K562 (cell line): ENCODE measurements at regions not wholly inside any gene's neighbourhood (a gene's known extent, or its start where the extent isn't known, plus 50 kb on each side); places are given as distances from the start of the nearest gene placed in this dataset.

Experiments used
- BCL6 ChIP-seq: fragments of 250-450 bp; sonication (Bioruptor Pico); IDR thresholded peaks from 2 replicates; pipeline ENCODE4 v1.4.0; 2020
- CBX1 ChIP-seq: sonication (generic); IDR thresholded peaks from 2 replicates; pipeline ENCODE4 v1.6.1; 2016; ENCODE audit warnings: antibody characterized with exemption, low read depth, mild to moderate bottlenecking
- CHD1 ChIP-seq: fragments of 200-600 bp; sonication (generic); IDR thresholded peaks from one replicate; pipeline ENCODE4 v1.6.1; 2012; ENCODE audit warnings: mild to moderate bottlenecking, moderate library complexity, low read length, inconsistent platforms
- CTCF ChIP-seq, 3 experiments: IDR thresholded peaks in 2 of 3; conservative IDR thresholded peaks in 1 of 3; 2 replicates each; pipeline ENCODE4 v1.5.1; 2011 to 2012; ENCODE audit warnings: low read length in 3 of 3, mild to moderate bottlenecking in 3 of 3, control low read depth in 2 of 3, improper control_type of control experiment in 1 of 3, inconsistent platforms in 1 of 3, low read depth in 1 of 3, mixed read lengths in 1 of 3, moderate library complexity in 1 of 3; ENCODE audit not compliant: insufficient read depth in 2 of 3
- FUS ChIP-seq: fragments of 200-400 bp; formaldehyde crosslinking; optimal IDR thresholded peaks from 2 replicates; pipeline ENCODE3; 2017; ENCODE audit warnings: low read depth, low read length
- HMBOX1 ChIP-seq: sonication (generic); IDR thresholded peaks from 2 replicates; pipeline ENCODE4 v1.6.1; 2016
- KDM2B ChIP-seq: fragments of 250-450 bp; sonication (Bioruptor Pico); IDR thresholded peaks from 2 replicates; pipeline ENCODE4 v1.8.0; 2021; ENCODE audit warnings: mild to moderate bottlenecking, moderate library complexity
- POLR2G ChIP-seq: fragments of 200-400 bp; formaldehyde crosslinking; IDR thresholded peaks from 2 replicates; pipeline ENCODE4 v1.6.1; 2017; ENCODE audit warnings: low read depth, mild to moderate bottlenecking, antibody characterized with exemption, low read length, moderate library complexity
- SPI1 ChIP-seq: IDR thresholded peaks from 2 replicates; pipeline ENCODE4 v1.6.1; 2011; ENCODE audit warnings: low read depth, low read length, control low read depth, borderline replicate concordance
- VEZF1 ChIP-seq: fragments of 200-800 bp; sonication (Bioruptor generic); IDR thresholded peaks from 2 replicates; pipeline ENCODE4 v1.6.1; 2017; ENCODE audit warnings: missing genetic modification characterization, missing compliant biosample characterization
- ZBTB17 ChIP-seq: fragments of 450-650 bp; formaldehyde crosslinking; IDR thresholded peaks from 2 replicates; pipeline ENCODE4 v1.4.0; 2020; ENCODE audit warnings: mild to moderate bottlenecking
- ZNF133 ChIP-seq: fragments of 250-450 bp; sonication (Bioruptor Pico); IDR thresholded peaks from 2 replicates; pipeline ENCODE4 v1.4.0; 2020; ENCODE audit warnings: mild to moderate bottlenecking
- ZNF589 ChIP-seq: fragments of 200-800 bp; sonication (Bioruptor generic); IDR thresholded peaks from 2 replicates; pipeline ENCODE4 v1.6.1; 2016; ENCODE audit warnings: low read depth, missing genetic modification characterization, missing compliant biosample characterization
- ZNF655 ChIP-seq: fragments of 250-450 bp; sonication (Bioruptor Pico); IDR thresholded peaks from 2 replicates; pipeline ENCODE4 v1.5.0; 2021
- TF ChIP-seq, protein P1 (sequence below): fragments of 250-450 bp; sonication (Bioruptor Pico); IDR thresholded peaks from 2 replicates; pipeline ENCODE4 v1.4.0; 2020; ENCODE audit warnings: mild to moderate bottlenecking, moderate library complexity
- TF ChIP-seq, protein P2 (sequence below): sonication (generic); formaldehyde crosslinking; IDR thresholded peaks from 2 replicates; pipeline ENCODE4 v1.5.0; 2020; ENCODE audit warnings: missing genetic modification reagents
- TF ChIP-seq, protein P3 (sequence below): fragments of 250-450 bp; sonication (Bioruptor Pico); IDR thresholded peaks from 2 replicates; pipeline ENCODE4 v1.4.0; 2020; ENCODE audit warnings: borderline replicate concordance

- TF ChIP-seq, protein P1, sequence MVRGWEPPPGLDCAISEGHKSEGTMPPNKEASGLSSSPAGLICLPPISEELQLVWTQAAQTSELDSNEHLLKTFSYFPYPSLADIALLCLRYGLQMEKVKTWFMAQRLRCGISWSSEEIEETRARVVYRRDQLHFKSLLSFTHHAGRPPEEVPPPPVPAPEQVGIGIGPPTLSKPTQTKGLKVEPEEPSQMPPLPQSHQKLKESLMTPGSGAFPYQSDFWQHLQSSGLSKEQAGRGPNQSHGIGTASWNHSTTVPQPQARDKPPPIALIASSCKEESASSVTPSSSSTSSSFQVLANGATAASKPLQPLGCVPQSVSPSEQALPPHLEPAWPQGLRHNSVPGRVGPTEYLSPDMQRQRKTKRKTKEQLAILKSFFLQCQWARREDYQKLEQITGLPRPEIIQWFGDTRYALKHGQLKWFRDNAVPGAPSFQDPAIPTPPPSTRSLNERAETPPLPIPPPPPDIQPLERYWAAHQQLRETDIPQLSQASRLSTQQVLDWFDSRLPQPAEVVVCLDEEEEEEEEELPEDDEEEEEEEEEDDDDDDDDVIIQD (CRISPR knock-in tag) = no peak
- TF ChIP-seq SPI1 (no peak), BCL6 (no peak), ZNF655 (CRISPR knock-in tag) (no peak), KDM2B (no peak), FUS (no peak), CHD1 (no peak), POLR2G (no peak), CBX1 (no peak), HMBOX1 (peak; percentile 33; the same call in 1 of the 2 replicates), ZBTB17 (no peak), ZNF589 (CRISPR knock-in tag) (no peak), ZNF133 (CRISPR knock-in tag) (no peak), CTCF (IDR thresholded peaks at IDR 0.05 in 2 of 3, conservative IDR thresholded peaks at IDR 0.05 in 1 of 3; ENCODE audit: insufficient read depth in 2 of 3, low read depth in 1 of 3, low read length in 3 of 3) (peak in 2 of 3 experiments; percentile 9 to 18; a peak in 1 of 6 replicates), VEZF1 (CRISPR knock-in tag) (peak; percentile 15; the same call in 1 of the 2 replicates)
- TF ChIP-seq, protein P2, sequence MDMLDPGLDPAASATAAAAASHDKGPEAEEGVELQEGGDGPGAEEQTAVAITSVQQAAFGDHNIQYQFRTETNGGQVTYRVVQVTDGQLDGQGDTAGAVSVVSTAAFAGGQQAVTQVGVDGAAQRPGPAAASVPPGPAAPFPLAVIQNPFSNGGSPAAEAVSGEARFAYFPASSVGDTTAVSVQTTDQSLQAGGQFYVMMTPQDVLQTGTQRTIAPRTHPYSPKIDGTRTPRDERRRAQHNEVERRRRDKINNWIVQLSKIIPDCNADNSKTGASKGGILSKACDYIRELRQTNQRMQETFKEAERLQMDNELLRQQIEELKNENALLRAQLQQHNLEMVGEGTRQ (CRISPR knock-in tag) = no peak
- TF ChIP-seq, protein P3, sequence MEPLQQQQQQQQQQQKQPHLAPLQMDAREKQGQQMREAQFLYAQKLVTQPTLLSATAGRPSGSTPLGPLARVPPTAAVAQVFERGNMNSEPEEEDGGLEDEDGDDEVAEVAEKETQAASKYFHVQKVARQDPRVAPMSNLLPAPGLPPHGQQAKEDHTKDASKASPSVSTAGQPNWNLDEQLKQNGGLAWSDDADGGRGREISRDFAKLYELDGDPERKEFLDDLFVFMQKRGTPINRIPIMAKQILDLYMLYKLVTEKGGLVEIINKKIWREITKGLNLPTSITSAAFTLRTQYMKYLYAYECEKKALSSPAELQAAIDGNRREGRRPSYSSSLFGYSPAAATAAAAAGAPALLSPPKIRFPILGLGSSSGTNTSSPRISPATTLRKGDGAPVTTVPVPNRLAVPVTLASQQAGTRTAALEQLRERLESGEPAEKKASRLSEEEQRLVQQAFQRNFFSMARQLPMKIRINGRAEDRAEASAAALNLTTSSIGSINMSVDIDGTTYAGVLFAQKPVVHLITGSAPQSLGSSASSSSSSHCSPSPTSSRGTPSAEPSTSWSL (CRISPR knock-in tag) = no peak
Observed at GRCh38 chr6:137816688-137817618, 50.1 kb upstream of the TNFAIP3 start (continued).
